SJCRH30 (cell line): ENCODE measurements at regions not wholly inside any gene's neighbourhood (a gene's known extent, or its start where the extent isn't known, plus 50 kb on each side); places are given as distances from the start of the nearest gene placed in this dataset.

Experiments
- DNase-seq, 2 experiments: peaks; one replicate each; pipeline ENCODE4 v3.0.0-alpha.2; 2015 to 2020
- H3K27ac ChIP-seq: fragments of 250-450 bp; sonication (Bioruptor Pico); 2 replicates; pipeline ENCODE4 v1.5.1; 2020; ENCODE audit warnings: mild to moderate bottlenecking, moderate library complexity
- H3K27me3 ChIP-seq: fragments of 250-450 bp; sonication (Bioruptor Pico); 2 replicates; pipeline ENCODE4 v1.5.1; 2020; ENCODE audit warnings: mild to moderate bottlenecking, moderate library complexity
- H3K36me3 ChIP-seq: fragments of 250-450 bp; sonication (Bioruptor Pico); 2 replicates; pipeline ENCODE4 v1.5.1; 2020; ENCODE audit warnings: mild to moderate bottlenecking, moderate library complexity
- H3K4me1 ChIP-seq: fragments of 250-450 bp; sonication (Bioruptor Pico); 2 replicates; pipeline ENCODE4 v1.5.1; 2020; ENCODE audit warnings: mild to moderate bottlenecking, moderate library complexity
- H3K4me3 ChIP-seq: fragments of 250-450 bp; sonication (Bioruptor Pico); 2 replicates; pipeline ENCODE4 v1.5.1; 2020; ENCODE audit warnings: mild to moderate bottlenecking, moderate library complexity
- H3K9me3 ChIP-seq: fragments of 250-450 bp; sonication (Bioruptor Pico); replicated peaks from 2 replicates; pipeline ENCODE4 v1.5.1; 2020; ENCODE audit warnings: mild to moderate bottlenecking, moderate library complexity

- DNase-seq = no peak
- H3K36me3 ChIP-seq = peaks cover 17% of the 10 kb centered on the region
Observed at GRCh38 chr11:8779732-8780131, 97.1 kb downstream of the RPL27A start.

DNA sequence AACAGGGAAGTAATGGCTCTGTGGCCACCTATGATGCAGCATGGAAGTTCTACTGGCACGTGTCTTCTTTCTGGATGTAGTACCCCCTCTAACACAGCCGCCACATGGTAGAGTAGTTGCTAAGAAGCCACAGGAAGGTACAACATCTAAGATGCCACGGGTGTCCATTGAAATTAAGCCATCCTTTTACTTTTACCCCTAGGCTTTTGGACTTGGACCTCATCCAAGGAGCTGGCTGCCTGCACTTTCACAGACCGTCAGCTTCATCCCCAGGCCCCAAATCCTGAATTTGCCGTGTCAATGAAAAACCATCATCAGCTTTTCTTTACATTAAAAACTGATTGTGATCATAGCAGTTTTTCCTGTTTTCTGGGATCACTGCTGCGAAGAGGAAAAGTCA lies 102.4 kb downstream of the RPL27A start:
- DNase-seq = peak; percentile 32 to 71
- no peaks in the 10 kb centered on the region for H3K27me3 ChIP-seq
- peaks cover 11% of the 10 kb centered on the region for H3K4me1 ChIP-seq
- no peak overlapping the region for H3K4me3 ChIP-seq
- H3K36me3 ChIP-seq = peaks cover 21% of the 10 kb centered on the region
- H3K9me3 ChIP-seq = no peaks in the 10 kb centered on the region
- H3K27ac ChIP-seq = no peak overlapping the region

More at GRCh38 chr11:8779732-8780131, 97.1 kb downstream of the RPL27A start:
- peaks cover 11% of the 10 kb centered on the region; the same call in 1 of the 2 replicates for H3K4me1 ChIP-seq
- H3K27ac ChIP-seq = no peak overlapping the region
- no peaks in the 10 kb centered on the region for H3K9me3 ChIP-seq
- no peak overlapping the region for H3K4me3 ChIP-seq
- no peaks in the 10 kb centered on the region for H3K27me3 ChIP-seq

- peaks cover 11% of the 10 kb centered on the region for H3K4me1 ChIP-seq
- H3K9me3 ChIP-seq = no peaks in the 10 kb centered on the region
- peaks cover 19% of the 10 kb centered on the region for H3K36me3 ChIP-seq
- no peaks in the 10 kb centered on the region for H3K27me3 ChIP-seq
- no peak for DNase-seq
- no peak overlapping the region for H3K4me3 ChIP-seq
- no peak overlapping the region for H3K27ac ChIP-seq
Observed at GRCh38 chr11:8785457-8785856, 102.9 kb downstream of the RPL27A start.

DNA sequence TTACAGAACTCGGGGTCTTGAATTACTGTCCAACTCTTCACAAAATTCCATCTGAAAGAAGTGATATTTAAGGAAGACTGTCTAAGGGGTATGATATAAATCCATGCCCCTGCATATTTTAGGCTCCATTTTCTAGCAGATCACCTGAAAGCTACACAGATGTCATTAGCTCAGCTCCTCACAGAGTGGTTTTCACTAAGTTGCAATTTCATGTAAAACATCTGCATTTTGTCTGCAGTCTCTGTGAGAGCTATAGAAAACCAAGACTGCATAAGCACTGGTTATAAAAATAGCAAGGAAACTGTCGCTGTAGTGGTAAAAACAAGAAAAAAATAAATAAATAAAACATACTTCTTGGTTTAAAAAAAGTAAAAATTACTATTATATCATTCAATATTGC lies 103.4 kb downstream of the RPL27A start:
- Histone ChIP-seq H3K4me3 (no peak overlapping the region), H3K9me3 (no peaks in the 10 kb centered on the region), H3K36me3 (peaks cover 18% of the 10 kb centered on the region)

GRCh38 chr11:8786933-8787332 lies 104.3 kb downstream of the RPL27A start:
- no peak for DNase-seq
- H3K27me3 ChIP-seq = no peaks in the 10 kb centered on the region
- H3K9me3 ChIP-seq = no peaks in the 10 kb centered on the region
- H3K4me3 ChIP-seq = no peak overlapping the region
- H3K4me1 ChIP-seq = peaks cover 11% of the 10 kb centered on the region
- no peak overlapping the region for H3K27ac ChIP-seq
- peaks cover 18% of the 10 kb centered on the region for H3K36me3 ChIP-seq

More for the DNA sequence above, 103.4 kb downstream of the RPL27A start:
- no peak for DNase-seq
- H3K27me3 ChIP-seq = no peaks in the 10 kb centered on the region
- H3K27ac ChIP-seq = no peak overlapping the region
- peaks cover 11% of the 10 kb centered on the region for H3K4me1 ChIP-seq

GRCh38 chr11:8787372-8787771 lies 104.8 kb downstream of the RPL27A start:
- peaks cover 15% of the 10 kb centered on the region for H3K36me3 ChIP-seq
- no peak for DNase-seq
- peaks cover 11% of the 10 kb centered on the region for H3K4me1 ChIP-seq
- no peaks in the 10 kb centered on the region for H3K27me3 ChIP-seq
- H3K9me3 ChIP-seq = no peaks in the 10 kb centered on the region
- no peak overlapping the region for H3K4me3 ChIP-seq
- H3K27ac ChIP-seq = no peak overlapping the region

DNA sequence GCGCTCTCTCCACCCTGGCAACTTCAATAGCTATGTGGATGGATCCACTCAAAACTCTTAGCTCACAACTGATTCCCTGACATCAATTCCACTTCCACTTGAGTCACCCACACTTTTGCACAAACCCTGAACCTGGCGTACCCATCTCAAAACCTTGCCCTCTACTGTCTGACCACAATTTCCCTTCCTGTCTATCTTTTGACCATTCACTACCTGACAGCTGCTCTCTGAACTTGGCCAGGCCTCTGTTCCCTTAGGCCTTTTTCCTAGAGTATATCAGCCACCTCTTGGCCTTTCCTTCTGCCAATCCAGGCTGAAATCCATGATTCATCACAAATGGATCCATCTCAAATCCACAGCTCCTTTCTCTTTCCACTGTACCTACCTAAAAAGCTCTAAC lies 106.0 kb downstream of the RPL27A start:
- peaks cover 14% of the 10 kb centered on the region for H3K36me3 ChIP-seq
- no peaks in the 10 kb centered on the region for H3K9me3 ChIP-seq
- H3K27me3 ChIP-seq = no peaks in the 10 kb centered on the region
- H3K27ac ChIP-seq = no peak overlapping the region
- DNase-seq = no peak
- no peak overlapping the region for H3K4me3 ChIP-seq
- peaks cover 11% of the 10 kb centered on the region for H3K4me1 ChIP-seq

DNA sequence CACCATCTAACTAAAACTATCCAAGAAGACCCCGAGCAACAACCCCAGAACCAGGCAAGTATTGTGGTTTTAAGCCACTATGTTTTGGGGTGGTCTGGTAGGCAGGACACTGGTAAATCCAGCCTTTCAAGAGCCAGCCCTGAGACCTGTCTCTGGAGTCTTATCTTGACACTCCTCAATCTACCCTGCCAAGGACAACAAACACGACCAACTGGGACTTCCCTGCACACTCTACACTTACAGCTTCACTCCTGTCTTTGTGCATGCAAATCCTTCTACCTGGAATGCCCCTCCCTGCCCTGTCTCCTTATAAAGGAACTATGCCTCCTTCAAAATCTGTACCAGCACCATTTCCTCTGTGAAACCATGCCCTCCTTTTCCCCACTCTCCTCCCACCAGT lies 107.3 kb downstream of the RPL27A start:
- H3K27me3 ChIP-seq = no peaks in the 10 kb centered on the region
- H3K36me3 ChIP-seq = peaks cover 19% of the 10 kb centered on the region
- peaks cover 10% of the 10 kb centered on the region for H3K4me1 ChIP-seq
- DNase-seq = no peak
- no peak overlapping the region for H3K4me3 ChIP-seq
- H3K9me3 ChIP-seq = no peaks in the 10 kb centered on the region
- H3K27ac ChIP-seq = no peak overlapping the region

GRCh38 chr11:8790968-8791367 lies 108.4 kb downstream of the RPL27A start:
- Histone ChIP-seq H3K27me3 (no peaks in the 10 kb centered on the region), H3K27ac (no peak overlapping the region), H3K36me3 (peaks cover 21% of the 10 kb centered on the region), H3K4me3 (no peak overlapping the region), H3K9me3 (no peaks in the 10 kb centered on the region), H3K4me1 (peaks cover 4% of the 10 kb centered on the region; the same call in 1 of the 2 replicates)
- no peak for DNase-seq

- Histone ChIP-seq H3K27me3 (no peaks in the 10 kb centered on the region), H3K4me3 (no peak overlapping the region), H3K9me3 (no peaks in the 10 kb centered on the region), H3K27ac (no peak overlapping the region), H3K36me3 (peaks cover 24% of the 10 kb centered on the region), H3K4me1 (peaks cover 4% of the 10 kb centered on the region; the same call in 1 of the 2 replicates)
- no peak for DNase-seq
Observed at GRCh38 chr11:8792710-8793109, 110.1 kb downstream of the RPL27A start.

GRCh38 chr11:8793114-8793777 lies 110.7 kb downstream of the RPL27A start:
- no peak for DNase-seq
- peaks cover 28% of the 10 kb centered on the region for H3K36me3 ChIP-seq
- H3K4me3 ChIP-seq = no peak overlapping the region
- H3K4me1 ChIP-seq = peaks cover 4% of the 10 kb centered on the region; the same call in 1 of the 2 replicates
- no peaks in the 10 kb centered on the region for H3K27me3 ChIP-seq
- no peaks in the 10 kb centered on the region for H3K9me3 ChIP-seq
- no peak overlapping the region for H3K27ac ChIP-seq

DNA sequence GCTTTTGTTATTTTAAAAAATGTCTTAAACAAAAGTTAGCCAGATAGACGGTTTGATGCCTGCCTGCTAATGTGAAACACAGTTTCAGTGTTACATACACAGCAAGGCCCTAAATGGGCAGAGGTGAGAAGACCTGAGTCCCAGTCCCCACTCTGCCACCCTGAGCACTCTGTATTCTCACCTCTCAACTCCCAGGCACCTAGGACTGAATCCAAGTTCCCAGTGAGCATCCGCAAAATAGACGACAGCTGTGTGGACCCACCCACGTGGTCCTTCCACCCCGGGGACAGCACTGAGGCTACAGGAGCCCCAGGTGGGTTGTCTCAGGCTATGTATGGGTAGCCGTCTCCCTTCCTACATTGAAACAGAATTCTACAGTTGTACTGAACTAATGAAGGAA lies 111.5 kb downstream of the RPL27A start:
- Histone ChIP-seq H3K36me3 (peaks cover 32% of the 10 kb centered on the region), H3K4me3 (no peak overlapping the region), H3K27me3 (no peaks in the 10 kb centered on the region), H3K9me3 (no peaks in the 10 kb centered on the region), H3K4me1 (peaks cover 3% of the 10 kb centered on the region; the same call in 1 of the 2 replicates), H3K27ac (no peak overlapping the region)
- no peak for DNase-seq

DNA sequence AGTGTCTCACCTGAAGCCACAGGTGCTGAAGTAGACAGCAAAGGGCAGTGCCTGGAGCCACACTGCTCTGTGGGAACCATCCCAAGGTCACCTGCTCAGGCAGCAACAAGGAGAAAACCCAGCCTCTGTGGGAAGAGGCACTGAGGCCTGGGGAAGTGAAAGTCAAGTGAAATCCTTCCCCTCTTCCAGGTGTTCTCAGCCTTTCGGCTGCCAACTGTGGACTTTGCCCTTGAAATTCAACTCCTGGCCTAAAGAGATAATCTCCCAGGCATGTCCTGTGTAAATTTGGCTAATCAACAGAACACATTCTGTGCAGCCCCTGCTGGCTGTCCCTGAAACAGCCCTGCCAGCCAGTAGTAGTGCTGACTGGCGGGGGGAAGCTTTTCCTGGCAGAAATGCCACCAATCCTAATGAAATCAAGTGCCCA lies 112.1 kb downstream of the RPL27A start:
- Histone ChIP-seq H3K36me3 (peaks cover 30% of the 10 kb centered on the region), H3K27ac (no peak overlapping the region), H3K9me3 (no peaks in the 10 kb centered on the region), H3K27me3 (no peaks in the 10 kb centered on the region), H3K4me1 (no peaks in the 10 kb centered on the region; the same call in 1 of the 2 replicates), H3K4me3 (no peak overlapping the region)
- DNase-seq = peak in 1 of 2 experiments; percentile 27

GRCh38 chr11:8796941-8797340 lies 114.0 kb upstream of the AKIP1 start:
- H3K4me3 ChIP-seq = no peak overlapping the region
- H3K9me3 ChIP-seq = no peaks in the 10 kb centered on the region
- H3K27me3 ChIP-seq = no peaks in the 10 kb centered on the region
- no peak for DNase-seq
- H3K36me3 ChIP-seq = peaks cover 40% of the 10 kb centered on the region
- no peak overlapping the region for H3K27ac ChIP-seq
- no peaks in the 10 kb centered on the region for H3K4me1 ChIP-seq

- Histone ChIP-seq H3K4me1 (no peaks in the 10 kb centered on the region), H3K4me3 (no peak overlapping the region), H3K27ac (no peak overlapping the region)
Observed at GRCh38 chr11:8799273-8799672, 111.7 kb upstream of the AKIP1 start.

DNA sequence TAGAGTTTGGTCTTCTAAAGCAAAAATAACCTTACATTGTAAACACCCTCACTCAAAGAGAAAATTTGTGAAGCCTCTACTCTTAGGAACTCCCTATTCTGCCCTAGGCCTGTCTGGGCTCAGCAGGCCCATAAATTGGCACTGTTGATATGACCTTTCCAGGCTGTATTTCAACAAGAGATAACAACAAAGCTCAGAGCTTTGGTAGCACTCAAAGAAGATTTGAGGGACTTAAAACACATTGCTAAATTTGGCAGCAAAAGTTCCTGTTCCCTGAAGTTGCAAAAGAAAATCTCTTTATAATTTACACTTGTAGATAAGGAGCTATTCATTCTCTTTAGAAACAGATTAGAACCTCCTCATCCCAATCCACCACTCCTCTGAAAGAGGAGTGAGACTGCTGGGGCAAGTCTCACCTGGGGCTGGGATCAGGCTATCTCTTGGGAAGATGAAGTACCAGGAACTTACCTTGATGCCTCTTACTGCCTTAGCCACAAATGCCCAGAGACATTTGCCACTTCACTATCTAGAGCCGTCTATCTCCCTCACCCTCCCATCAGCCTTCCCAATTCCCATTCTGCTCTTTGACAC lies 110.4 kb upstream of the AKIP1 start:
- no peaks in the 10 kb centered on the region for H3K9me3 ChIP-seq
- DNase-seq = no peak
- no peaks in the 10 kb centered on the region for H3K27me3 ChIP-seq
- no peak overlapping the region for H3K27ac ChIP-seq
- no peak overlapping the region for H3K4me3 ChIP-seq
- no peaks in the 10 kb centered on the region for H3K4me1 ChIP-seq
- peaks cover 42% of the 10 kb centered on the region for H3K36me3 ChIP-seq

More at GRCh38 chr11:8799273-8799672, 111.7 kb upstream of the AKIP1 start:
- Histone ChIP-seq H3K27me3 (no peaks in the 10 kb centered on the region), H3K36me3 (peaks cover 49% of the 10 kb centered on the region), H3K9me3 (no peaks in the 10 kb centered on the region)
- no peak for DNase-seq
